ENCODE measurements at regions not wholly inside any gene's neighbourhood (a gene's known extent, or its start where the extent isn't known, plus 50 kb on each side); places are given as distances from the start of the nearest gene placed in this dataset.

DNA sequence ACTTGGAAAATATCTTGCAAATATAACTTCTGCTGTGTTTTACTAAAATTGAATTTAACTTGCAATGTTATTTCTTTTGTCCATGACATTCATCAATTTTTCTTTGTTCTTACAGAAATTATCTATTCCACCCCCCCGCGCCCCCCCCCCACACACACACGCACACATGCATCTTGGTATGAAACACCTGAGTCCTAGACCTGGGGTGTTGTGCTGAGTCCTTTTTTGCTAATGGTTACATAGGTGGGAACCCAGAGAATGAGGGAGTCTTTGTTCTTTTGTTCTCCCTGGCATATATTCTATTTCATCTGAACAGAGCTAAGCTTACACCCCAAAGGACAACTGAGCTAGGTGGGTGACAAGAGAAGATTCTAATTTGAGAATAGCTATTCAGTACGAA lies 308.9 kb downstream of the CWC27 start:
- Histone ChIP-seq H2AFZ (ENCODE audit: low read length) (no peak overlapping the region), H3K9me3 (ENCODE audit: low read length) (no peaks in the 10 kb centered on the region), H3K9me2 (ENCODE audit: low read depth, low read length) (no peaks in the 10 kb centered on the region), H3K9ac (ENCODE audit: low read length) (no peak overlapping the region), H4K20me1 (ENCODE audit: insufficient read depth, low read length) (no peaks in the 10 kb centered on the region), H3K79me2 (ENCODE audit: insufficient read depth, low read length) (no peaks in the 10 kb centered on the region), H3K4me2 (ENCODE audit: low read length) (no peak overlapping the region), H3K36me3 (ENCODE audit: insufficient read depth, low read length) (no peaks in the 10 kb centered on the region), H3K4me1 (ENCODE audit: insufficient read depth, low read length, severe bottlenecking) (peaks cover 30% of the 10 kb centered on the region), H3F3A (ENCODE audit: insufficient read depth, low read length) (no peaks in the 10 kb centered on the region), H3K27me3 (ENCODE audit: insufficient read depth, low read length) (no peaks in the 10 kb centered on the region), H3K4me3 (ENCODE audit: low read depth, low read length, poor library complexity, severe bottlenecking) (no peak overlapping the region), H3K27ac (ENCODE audit: low read depth, low read length, poor library complexity, severe bottlenecking) (no peak overlapping the region)
- TF ChIP-seq, protein P1, sequence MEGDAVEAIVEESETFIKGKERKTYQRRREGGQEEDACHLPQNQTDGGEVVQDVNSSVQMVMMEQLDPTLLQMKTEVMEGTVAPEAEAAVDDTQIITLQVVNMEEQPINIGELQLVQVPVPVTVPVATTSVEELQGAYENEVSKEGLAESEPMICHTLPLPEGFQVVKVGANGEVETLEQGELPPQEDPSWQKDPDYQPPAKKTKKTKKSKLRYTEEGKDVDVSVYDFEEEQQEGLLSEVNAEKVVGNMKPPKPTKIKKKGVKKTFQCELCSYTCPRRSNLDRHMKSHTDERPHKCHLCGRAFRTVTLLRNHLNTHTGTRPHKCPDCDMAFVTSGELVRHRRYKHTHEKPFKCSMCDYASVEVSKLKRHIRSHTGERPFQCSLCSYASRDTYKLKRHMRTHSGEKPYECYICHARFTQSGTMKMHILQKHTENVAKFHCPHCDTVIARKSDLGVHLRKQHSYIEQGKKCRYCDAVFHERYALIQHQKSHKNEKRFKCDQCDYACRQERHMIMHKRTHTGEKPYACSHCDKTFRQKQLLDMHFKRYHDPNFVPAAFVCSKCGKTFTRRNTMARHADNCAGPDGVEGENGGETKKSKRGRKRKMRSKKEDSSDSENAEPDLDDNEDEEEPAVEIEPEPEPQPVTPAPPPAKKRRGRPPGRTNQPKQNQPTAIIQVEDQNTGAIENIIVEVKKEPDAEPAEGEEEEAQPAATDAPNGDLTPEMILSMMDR (IDR thresholded peaks at IDR 0.05; ENCODE audit: low read length) = no peak
- no peak for TF ChIP-seq EZH2 (IDR thresholded peaks at IDR 0.05; ENCODE audit: borderline replicate concordance, low read length)

DNA sequence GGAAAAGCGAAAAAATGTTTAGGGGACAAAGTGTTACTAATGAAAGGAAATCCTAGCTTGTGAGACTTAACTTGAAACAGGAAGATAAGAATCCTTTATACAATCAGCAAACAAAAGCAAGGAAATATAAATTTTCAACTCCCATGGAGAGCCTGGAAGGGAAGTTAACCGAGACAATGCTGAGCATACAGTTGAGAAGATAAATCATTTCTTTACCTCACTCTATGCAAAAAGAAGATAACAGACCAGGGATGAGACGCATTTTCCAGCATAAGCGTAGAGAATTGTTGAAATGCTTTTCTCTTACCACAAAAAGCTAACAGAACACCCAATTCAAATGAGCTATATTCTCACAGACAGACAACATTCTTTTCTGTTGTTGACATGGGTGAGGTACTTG lies 309.6 kb downstream of the CWC27 start:
- no peak overlapping the region for H3K9ac ChIP-seq (ENCODE audit: low read length)
- no peak overlapping the region for H3K27ac ChIP-seq (ENCODE audit: low read depth, low read length, poor library complexity, severe bottlenecking)
- no peaks in the 10 kb centered on the region for H3F3A ChIP-seq (ENCODE audit: insufficient read depth, low read length)
- no peaks in the 10 kb centered on the region for H3K79me2 ChIP-seq (ENCODE audit: insufficient read depth, low read length)
- TF ChIP-seq, protein P1 (IDR thresholded peaks at IDR 0.05; ENCODE audit: low read length) = no peak
- TF ChIP-seq EZH2 (IDR thresholded peaks at IDR 0.05; ENCODE audit: borderline replicate concordance, low read length) = no peak
- peaks cover 23% of the 10 kb centered on the region for H3K4me1 ChIP-seq (ENCODE audit: insufficient read depth, low read length, severe bottlenecking)
- H3K9me3 ChIP-seq (ENCODE audit: low read length) = no peaks in the 10 kb centered on the region
- H3K36me3 ChIP-seq (ENCODE audit: insufficient read depth, low read length) = no peaks in the 10 kb centered on the region
- no peak overlapping the region for H2AFZ ChIP-seq (ENCODE audit: low read length)
- H3K9me2 ChIP-seq (ENCODE audit: low read depth, low read length) = no peaks in the 10 kb centered on the region
- H3K4me2 ChIP-seq (ENCODE audit: low read length) = no peak overlapping the region
- no peaks in the 10 kb centered on the region for H4K20me1 ChIP-seq (ENCODE audit: insufficient read depth, low read length)
- H3K27me3 ChIP-seq (ENCODE audit: insufficient read depth, low read length) = no peaks in the 10 kb centered on the region
- no peak overlapping the region for H3K4me3 ChIP-seq (ENCODE audit: low read depth, low read length, poor library complexity, severe bottlenecking)

DNA sequence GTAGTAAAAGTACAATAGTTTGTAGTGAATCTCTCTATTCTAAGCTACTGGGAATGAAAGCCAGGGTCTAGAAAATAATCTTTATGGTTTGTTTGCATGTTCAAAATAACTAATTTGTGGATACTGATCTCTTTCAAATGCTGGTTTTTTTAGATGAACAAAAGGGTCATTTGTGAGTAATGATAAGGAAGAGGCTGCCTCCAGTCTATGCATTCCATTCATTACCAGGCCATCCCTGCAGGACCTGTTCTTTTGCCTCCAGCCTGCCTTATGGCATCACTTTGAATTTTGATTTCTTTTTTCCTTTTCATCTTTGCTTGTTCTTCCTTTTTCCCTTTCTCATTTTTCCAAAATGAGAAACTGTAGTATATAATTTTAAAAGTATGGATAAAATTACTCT lies 312.3 kb downstream of the CWC27 start:
- Histone ChIP-seq H3K9me2 (ENCODE audit: low read depth, low read length) (no peaks in the 10 kb centered on the region), H3K4me2 (ENCODE audit: low read length) (no peak overlapping the region), H3K79me2 (ENCODE audit: insufficient read depth, low read length) (no peaks in the 10 kb centered on the region), H2AFZ (ENCODE audit: low read length) (no peak overlapping the region), H3K36me3 (ENCODE audit: insufficient read depth, low read length) (no peaks in the 10 kb centered on the region), H3K27me3 (ENCODE audit: insufficient read depth, low read length) (no peaks in the 10 kb centered on the region), H3K9ac (ENCODE audit: low read length) (no peak overlapping the region), H3K27ac (ENCODE audit: low read depth, low read length, poor library complexity, severe bottlenecking) (no peak overlapping the region), H3K9me3 (ENCODE audit: low read length) (no peaks in the 10 kb centered on the region), H3F3A (ENCODE audit: insufficient read depth, low read length) (no peaks in the 10 kb centered on the region), H4K20me1 (ENCODE audit: insufficient read depth, low read length) (no peaks in the 10 kb centered on the region), H3K4me1 (ENCODE audit: insufficient read depth, low read length, severe bottlenecking) (peaks cover 2% of the 10 kb centered on the region), H3K4me3 (ENCODE audit: low read depth, low read length, poor library complexity, severe bottlenecking) (no peak overlapping the region)
- no peak for TF ChIP-seq EZH2 (IDR thresholded peaks at IDR 0.05; ENCODE audit: borderline replicate concordance, low read length)
- TF ChIP-seq, protein P1 (IDR thresholded peaks at IDR 0.05; ENCODE audit: low read length) = no peak
